H1 (cell line): ENCODE measurements at regions not wholly inside any gene's neighbourhood (a gene's known extent, or its start where the extent isn't known, plus 50 kb on each side); places are given as distances from the start of the nearest gene placed in this dataset.

Experiments used
- EGR1 ChIP-seq: IDR thresholded peaks from 2 replicates; pipeline ENCODE4 v1.6.1; 2011; ENCODE audit warnings: low read depth, low read length, borderline replicate concordance
- FOSL1 ChIP-seq: IDR thresholded peaks from 2 replicates; pipeline ENCODE4 v1.6.1; 2011; ENCODE audit warnings: mild to moderate bottlenecking, low read depth, low read length, moderate library complexity; ENCODE audit not compliant: insufficient read depth
- NRF1 ChIP-seq: IDR thresholded peaks from 2 replicates; pipeline ENCODE4 v1.6.1; 2011; ENCODE audit warnings: mild to moderate bottlenecking, low read depth, low read length, improper control_type of control experiment
- PHF8 ChIP-seq: fragments of 200-600 bp; sonication (generic); conservative IDR thresholded peaks from 2 replicates; pipeline ENCODE4 v1.7.1; 2012; ENCODE audit warnings: low read depth, mild to moderate bottlenecking, inconsistent platforms, low read length, moderate library complexity
- RXRA ChIP-seq: IDR thresholded peaks from 2 replicates; pipeline ENCODE4 v1.6.1; 2011; ENCODE audit warnings: low read depth, mild to moderate bottlenecking, low read length, moderate library complexity; ENCODE audit not compliant: insufficient read depth
- SIX5 ChIP-seq: IDR thresholded peaks from 2 replicates; pipeline ENCODE4 v1.6.1; 2011; ENCODE audit warnings: mild to moderate bottlenecking, low read depth, low read length
- SRF ChIP-seq: IDR thresholded peaks from 2 replicates; pipeline ENCODE4 v1.6.1; 2011; ENCODE audit warnings: mild to moderate bottlenecking, low read depth, low read length, moderate library complexity
- TF ChIP-seq, protein P1 (sequence below): IDR thresholded peaks from 2 replicates; pipeline ENCODE4 v1.6.1; 2012; ENCODE audit warnings: low read length, inconsistent platforms

- TF ChIP-seq FOSL1 (no peak), SIX5 (no peak), EGR1 (no peak), NRF1 (no peak), RXRA (no peak), PHF8 (no peak), SRF (no peak)
- TF ChIP-seq, protein P1, sequence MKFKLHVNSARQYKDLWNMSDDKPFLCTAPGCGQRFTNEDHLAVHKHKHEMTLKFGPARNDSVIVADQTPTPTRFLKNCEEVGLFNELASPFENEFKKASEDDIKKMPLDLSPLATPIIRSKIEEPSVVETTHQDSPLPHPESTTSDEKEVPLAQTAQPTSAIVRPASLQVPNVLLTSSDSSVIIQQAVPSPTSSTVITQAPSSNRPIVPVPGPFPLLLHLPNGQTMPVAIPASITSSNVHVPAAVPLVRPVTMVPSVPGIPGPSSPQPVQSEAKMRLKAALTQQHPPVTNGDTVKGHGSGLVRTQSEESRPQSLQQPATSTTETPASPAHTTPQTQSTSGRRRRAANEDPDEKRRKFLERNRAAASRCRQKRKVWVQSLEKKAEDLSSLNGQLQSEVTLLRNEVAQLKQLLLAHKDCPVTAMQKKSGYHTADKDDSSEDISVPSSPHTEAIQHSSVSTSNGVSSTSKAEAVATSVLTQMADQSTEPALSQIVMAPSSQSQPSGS = no peak
Measured at GRCh38 chr6:3911614-3912336, 62.6 kb downstream of the FAM50B start (continued).
